DND-41 (cell line): ENCODE measurements at regions not wholly inside any gene's neighbourhood (a gene's known extent, or its start where the extent isn't known, plus 50 kb on each side); places are given as distances from the start of the nearest gene placed in this dataset.

Experiments used
- CTCF ChIP-seq: IDR thresholded peaks from 2 replicates; pipeline ENCODE4 v1.5.1; 2012; ENCODE audit warnings: borderline replicate concordance, low read length, moderate library complexity, mild to moderate bottlenecking; ENCODE audit not compliant: poor library complexity, severe bottlenecking; ENCODE audit errors: extremely low read depth
- EZH2 ChIP-seq: IDR thresholded peaks from 3 replicates; pipeline ENCODE4 v1.6.1; 2012; ENCODE audit warnings: borderline replicate concordance, low read depth, mild to moderate bottlenecking, moderate library complexity, low read length, inconsistent platforms; ENCODE audit not compliant: severe bottlenecking

GRCh38 chr4:59973492-59973891 is 1226.6 kb upstream of the ADGRL3 start:
- no peak for TF ChIP-seq CTCF
- no peak for TF ChIP-seq EZH2
